GM18909 (cell line): ENCODE measurements at regions not wholly inside any gene's neighbourhood (a gene's known extent, or its start where the extent isn't known, plus 50 kb on each side); places are given as distances from the start of the nearest gene placed in this dataset.
"Not testable (repeated sequence)": the region's sequence is repeated elsewhere in the genome, so short reads cannot be mapped to it uniquely, and the experiment has no call there.

Experiments used
- ATAC-seq: cut with Tn5 transposase; IDR thresholded peaks from one replicate; pipeline ENCODE4 v1.9.1; 2021; ENCODE audit warnings: mild to moderate bottlenecking; ENCODE audit not compliant: unreplicated experiment, poor library complexity

DNA sequence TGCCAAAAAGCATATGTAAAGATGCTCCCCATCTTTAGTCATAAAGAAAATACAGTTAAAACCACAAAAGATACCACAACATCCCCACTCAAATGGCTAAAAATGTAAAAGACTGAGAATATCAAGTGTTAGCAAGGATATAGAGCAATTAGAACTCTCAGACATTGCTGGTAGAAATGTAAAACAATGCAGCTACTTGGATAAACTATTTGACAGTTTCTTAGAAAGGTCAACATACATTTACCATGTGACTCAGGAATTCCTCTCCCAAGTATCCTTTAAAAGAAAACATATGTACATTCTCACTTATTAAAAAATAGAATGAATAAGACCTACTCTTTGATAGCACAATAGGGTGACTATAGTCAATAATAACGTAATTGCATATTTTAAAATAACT is 173.7 kb downstream of the HNRNPD start:
- ATAC-seq, result no peak

DNA sequence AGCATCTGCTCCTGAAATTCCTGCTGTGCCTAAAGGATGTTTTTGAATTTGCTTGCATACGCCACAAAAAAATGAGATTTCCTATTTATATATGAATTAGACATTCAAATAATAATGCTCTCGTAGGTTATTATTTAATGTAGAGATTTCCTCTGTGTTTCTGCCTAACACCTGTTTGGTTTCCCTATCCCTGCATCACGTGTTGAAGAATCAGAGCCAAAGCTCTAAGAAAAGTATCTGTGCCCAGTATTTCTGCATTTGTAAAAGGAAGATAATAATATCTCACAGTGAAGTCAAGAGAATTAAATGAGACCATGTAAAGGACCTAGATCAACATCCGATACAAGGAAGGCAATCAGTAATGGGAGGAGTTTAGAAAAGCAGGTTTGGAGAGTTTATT is 179.5 kb downstream of the HNRNPD start:
- ATAC-seq, result no peak

DNA sequence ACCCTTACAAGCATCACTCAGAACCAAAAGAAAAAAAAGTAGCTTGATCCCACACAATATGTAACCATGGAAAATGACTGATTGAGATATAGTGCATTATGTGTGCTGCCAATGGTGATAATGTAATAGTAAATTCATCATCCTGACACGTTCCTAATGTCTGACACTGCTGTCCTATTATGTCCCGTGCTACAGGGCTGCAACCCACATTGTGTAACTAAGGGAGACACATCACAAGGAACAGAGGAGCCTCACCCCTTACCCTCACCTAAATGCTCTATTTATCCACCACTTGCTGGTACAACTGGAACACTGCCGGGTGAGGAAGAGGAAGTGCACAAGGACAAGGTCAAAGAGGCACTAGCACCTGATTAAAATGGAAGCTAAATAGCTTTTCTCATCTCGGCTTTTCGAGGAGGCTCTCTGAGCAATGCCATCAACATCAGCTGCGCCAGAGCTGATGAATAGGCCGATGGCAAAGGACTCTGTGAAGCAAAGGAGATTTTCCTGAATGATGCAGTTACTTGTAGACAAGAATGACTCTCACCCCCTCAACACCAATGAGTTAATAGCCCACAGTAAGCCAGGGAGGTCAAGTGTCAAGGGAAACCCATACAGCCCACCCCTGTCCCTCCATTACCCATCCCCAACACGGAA is 181.6 kb downstream of the HNRNPD start:
- ATAC-seq, result no peak

DNA sequence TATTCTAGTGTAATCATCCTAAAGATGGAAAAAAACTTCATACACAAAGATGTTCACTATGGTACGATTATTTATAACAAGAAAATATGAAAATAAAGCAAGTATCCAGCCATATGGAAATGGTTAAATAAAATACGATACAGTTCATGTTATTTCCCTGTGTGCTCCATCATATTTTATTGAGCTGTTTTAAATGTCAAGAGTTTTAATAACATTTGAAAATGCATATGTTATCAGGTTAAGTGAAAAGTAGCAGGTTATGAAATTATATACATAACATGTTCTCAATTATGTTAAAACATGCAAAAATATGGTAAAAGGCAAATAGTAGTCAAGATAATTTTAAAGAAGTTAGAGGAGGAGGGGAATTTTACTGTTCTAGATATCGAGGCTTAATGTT is 192.0 kb downstream of the HNRNPD start:
- no peak for ATAC-seq

DNA sequence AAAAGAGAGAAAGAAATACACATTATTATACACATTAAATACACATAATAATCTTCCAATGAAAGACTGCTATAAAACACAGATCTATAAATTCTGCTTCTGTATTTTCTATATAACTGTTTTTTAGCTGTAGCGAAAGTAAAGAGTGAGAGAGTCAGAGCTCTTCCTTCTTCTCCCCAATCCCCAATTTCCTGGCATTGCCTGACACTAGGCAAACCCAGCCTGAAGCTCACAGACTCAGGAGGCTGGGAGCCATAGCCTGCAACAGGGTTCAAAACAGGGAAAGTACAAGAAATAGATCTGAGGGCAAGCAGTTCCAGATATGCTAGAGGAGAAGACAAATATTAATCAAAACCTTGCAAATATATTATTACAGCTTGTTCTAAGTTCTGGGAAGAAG is 201.6 kb downstream of the HNRNPD start:
- no peak for ATAC-seq

DNA sequence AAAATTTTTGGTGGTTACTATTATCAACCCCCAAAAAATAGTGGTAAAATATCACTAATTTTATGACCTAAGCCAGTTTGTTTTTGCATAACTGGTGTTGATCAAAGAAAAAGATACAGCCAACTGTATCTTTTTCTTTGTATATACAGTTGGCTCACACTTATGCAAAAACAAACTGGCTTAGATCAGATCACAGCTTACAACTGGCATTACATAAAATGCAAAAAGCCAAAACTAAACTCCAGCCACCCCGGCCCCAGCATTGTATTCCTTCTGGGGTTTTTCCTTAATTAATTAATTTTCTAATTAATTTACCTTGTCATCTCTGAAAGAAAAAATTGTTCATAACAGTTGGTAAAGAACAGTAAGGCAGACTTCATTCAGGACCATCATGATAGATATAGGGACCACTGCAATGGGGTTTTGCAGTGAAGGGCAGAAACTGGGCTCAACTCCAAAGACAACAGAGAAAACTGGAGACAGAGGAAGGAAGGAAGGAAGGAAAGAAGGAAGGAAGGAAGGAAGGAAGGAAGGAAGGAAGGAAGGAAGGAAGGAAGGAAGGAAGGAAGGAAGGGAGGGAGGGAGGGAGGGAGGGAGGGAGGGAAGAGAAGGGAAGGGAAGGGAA is 202.1 kb downstream of the HNRNPD start:
- no peak for ATAC-seq

DNA sequence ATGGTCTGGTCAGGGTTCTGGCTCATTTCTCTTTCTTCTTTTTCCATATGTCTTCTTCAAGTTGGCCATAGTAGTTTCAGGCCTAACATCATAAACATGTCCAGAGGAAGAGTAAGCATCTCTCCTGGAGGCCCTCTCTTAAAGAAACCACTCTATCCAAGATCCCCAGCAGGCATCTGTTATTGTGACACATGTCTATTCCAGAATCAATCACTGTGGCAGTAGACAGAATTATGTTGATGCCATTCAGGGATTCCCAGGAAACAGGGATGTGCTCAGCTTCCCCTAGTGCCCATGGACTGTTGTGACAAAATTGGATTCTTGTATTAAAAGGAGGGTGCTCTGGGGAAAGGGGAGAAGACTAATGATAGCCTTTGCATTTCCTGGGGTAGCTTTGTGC is 224.0 kb downstream of the HNRNPD start:
- no peak for ATAC-seq

DNA sequence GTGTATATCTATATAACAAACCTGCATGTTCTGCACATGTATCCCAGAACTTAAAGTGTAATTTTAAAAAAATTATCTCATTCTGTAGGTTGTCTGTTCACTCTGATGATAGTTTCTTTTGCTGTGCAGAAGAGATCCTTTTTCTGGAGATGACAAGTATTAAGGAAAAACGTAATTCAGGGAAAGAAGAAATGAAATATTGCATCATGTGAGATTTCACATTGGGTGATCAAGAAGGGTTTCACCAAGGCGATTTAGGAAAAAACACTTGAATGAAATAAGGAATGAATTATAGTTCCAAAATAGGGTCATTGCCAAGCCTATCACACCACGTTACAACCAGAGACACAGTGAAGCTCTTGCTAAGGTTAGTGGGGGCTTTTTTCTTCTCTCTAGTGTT is 227.9 kb downstream of the HNRNPD start:
- ATAC-seq, result no peak

DNA sequence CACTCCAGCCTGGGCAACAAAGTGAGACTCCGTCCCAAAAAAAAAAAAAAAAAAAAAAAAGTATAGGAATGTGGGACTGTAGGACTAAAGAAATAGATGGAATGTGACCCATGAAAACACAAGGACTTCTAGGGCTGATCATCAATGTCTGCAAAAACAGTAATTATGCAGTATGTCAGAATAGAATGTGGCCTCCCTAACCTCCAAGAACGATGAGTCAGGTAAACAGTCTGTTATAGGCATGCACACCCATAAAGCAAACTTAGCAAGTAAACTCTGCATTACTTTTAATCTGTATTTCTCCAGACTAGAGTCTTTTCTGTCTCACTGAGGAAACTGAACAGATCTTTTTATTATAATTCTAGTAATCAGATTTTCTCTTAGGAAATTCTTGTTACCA is 233.4 kb downstream of the HNRNPD start:
- no peak for ATAC-seq

DNA sequence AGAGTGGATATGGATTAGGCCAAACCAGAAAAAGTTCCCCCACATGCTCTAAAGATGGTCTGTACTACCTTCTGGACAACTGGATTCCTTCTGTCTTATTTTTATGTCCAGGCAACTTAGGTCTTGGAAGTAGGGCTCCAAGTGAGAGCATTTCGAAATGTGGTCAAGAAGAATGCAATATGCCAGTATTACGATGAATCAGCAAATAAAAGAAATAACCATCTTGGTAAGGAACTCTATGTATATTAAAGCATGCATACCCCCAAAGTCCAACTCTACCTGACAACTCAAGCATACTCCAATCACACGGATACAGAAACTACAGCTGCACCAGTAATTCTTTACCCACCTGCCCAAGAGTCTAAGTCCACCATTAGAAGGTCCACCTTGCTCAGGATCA is 234.5 kb downstream of the HNRNPD start:
- no peak for ATAC-seq

DNA sequence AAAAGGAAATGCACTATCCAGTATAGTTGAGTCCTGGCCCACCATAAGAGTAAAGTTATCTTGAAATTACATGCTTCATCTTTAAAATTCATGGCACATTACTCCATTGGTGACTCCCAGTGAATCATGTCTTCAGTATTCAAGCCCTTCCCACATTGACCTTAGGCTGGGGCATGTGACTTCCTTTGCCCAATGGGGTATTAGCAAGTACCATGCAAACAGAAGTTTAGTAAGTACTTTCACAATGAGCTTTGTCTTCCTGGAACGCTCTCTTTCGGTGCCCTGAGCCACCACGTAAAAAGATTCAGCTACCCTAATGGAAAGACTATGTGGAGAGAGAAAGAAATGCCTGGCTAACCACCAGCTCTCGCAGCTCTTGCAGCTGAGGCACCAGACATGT is 235.4 kb downstream of the HNRNPD start:
- ATAC-seq, result no peak

DNA sequence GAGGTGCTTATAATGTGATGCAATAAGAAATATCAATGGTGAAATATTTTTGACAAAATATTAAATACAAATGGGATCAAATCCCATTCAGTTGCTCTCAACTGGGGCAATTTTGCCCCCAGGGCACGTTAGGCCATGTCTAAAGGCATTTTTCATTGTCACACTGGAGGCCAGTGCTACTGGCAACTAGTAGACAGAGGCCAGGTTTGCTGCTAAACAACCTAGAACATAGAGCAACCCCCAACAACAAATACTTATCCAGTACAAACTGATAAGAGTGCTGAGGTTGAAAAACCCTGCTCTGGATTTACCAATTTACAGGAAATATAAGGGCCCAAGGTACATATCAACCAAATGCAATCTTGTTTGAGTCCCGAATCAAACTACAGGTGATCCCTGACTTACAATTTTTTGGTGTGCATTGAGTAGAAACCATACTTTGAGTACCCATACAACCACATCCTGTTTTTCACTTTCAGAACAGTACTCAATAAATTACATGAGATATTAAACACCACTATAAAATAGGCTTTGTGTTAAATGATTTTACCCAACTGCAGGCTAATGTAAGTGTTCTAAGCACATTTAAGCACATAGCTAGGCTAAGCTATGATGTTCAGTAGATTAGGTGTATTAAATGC is 237.5 kb downstream of the HNRNPD start:
- ATAC-seq, result peak; percentile 67

DNA sequence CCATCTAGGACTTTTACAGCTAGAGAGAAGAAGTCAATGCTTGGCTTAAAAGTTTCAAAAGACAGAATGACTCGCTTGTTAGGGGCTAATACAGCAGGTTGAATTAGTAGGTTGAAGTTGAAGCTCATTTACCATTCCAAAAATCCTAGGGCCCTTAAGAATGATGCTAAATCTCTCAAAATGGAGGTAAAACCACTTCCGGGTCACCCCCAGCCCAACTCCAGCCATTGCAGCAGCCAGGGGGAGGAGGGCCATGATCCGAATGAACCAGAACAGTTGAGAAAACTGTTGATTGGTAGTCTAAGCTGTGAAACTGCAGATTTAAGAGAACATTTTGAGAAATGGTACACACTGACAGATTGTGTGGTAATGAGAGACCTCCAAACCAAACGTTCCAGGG is 245.4 kb downstream of the HNRNPD start:
- no peak for ATAC-seq

DNA sequence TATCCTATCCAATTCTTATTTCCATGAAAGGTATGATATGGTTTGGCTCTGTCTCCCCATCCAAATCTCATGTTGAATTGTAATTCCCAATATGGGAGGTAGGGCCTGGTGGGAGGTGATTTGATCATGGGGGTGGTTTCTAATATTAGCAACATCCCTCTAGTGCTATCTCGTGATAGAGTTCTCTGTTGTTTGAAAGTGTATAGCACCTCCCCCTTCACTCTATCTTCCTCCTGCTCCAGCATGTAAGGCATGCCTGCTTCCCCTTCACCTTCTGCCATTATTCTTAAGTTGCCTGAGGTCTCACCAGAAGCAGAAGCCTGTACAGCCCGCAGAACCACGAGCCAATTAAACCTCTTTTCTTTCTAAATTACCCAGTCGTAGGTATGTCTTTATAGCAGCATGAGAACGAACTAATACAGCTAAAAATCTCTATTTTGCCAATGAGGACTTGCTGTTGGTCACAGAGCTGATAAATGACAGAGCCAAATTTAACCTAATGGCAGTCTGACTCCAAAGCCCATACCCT is 247.2 kb downstream of the HNRNPD start:
- no peak for ATAC-seq

DNA sequence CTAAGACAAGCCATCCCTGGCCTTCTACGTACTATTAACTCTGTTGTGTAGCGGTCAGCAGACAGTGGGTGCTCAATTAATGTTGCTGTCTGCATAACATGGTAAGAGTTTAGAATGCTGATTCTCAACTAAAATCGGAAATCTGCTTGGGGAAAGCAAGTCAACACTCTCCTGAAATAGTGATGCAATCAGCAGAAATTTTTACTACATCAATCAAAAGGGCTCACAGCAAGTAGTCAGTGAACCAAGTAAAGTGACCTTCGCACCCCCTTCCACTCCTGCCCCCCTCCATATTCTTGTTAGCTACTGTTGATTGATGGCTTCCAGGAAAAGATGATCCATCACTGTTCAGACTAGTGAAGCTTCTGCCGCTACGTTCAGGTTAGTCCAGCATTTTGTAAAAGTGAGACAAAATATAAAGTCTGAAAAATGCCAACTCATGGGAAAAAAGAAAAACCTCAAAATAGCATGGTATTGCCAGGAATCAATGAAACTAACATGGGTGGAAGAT is 247.9 kb downstream of the HNRNPD start:
- ATAC-seq, result no peak

DNA sequence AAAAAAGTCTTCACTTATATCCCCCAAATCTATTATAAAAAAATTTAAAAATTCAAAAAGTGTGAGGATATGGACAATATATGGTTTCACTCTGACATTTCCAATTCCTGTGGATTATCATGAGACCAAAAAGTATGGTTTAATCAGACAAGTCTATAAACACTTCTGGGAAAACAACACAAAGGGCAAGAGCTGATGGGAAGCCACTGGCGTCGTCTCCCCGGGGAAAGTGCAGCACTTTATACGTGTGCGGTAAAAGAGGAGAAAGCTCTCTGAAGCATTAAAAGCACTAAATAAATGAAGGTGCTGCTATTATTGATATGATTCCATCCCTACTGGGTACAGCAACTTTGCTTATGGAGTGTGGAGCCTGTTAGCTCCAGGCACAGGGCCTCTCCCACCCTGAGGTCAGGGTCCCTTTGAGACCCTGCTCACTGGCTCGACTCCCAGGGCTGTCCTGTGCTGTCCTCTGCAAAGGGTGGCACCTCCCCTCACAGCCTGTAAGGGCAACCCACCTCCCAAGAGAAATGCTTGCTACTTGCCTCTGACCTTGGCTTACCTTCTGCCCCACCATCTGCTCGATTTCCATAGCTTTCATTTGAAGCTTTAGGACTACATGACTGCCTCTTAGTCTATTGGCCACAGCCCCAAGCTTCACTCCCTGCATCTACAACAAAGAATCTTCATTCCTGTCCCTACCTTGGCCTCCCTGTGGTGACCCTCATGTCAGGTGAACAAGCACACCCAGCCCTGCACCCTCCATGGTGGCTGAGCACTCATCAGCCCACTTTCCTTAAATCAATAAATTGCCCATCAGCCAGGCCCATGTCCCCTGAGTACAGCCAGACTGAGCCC is 248.6 kb downstream of the HNRNPD start:
- ATAC-seq, result no peak

DNA sequence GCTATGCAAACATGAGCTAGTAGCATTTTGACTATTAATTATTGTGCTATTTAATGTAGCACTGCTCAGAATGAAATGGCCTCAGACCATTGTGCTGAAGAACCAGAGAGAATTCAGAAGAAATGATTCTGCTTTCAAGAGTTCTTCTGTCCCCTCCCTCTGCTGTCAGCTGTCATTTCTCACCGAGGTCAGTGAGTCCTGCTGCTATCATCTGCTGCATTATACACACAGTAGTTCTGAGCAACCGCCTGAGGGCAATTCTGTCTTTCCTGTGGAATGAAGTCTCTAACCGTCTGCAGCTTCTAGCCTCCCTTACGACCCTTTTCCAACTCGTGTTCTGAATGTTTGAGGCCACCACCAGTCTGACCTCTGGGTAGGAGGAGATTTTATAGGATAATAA is 249.4 kb downstream of the HNRNPD start:
- ATAC-seq, result no peak

DNA sequence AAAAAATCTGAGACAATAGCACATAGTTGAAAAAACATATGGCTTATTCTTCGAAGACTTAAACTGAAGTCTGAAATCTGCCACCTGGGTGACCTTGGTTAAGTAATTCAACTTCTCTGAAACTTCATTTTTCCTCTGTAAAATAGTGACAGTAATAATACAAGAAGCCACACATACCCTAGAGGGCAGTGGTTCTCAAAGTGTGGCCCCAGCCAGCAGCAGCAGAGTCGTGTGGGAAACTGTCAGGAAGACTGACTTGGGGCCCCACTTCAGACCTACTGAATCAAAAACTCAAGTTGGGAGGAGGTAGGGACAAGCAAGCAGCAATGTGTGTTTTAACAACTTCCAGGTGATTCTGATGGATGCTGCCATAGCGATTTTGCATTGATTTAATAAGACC is 249.9 kb downstream of the HNRNPD start:
- no peak for ATAC-seq

DNA sequence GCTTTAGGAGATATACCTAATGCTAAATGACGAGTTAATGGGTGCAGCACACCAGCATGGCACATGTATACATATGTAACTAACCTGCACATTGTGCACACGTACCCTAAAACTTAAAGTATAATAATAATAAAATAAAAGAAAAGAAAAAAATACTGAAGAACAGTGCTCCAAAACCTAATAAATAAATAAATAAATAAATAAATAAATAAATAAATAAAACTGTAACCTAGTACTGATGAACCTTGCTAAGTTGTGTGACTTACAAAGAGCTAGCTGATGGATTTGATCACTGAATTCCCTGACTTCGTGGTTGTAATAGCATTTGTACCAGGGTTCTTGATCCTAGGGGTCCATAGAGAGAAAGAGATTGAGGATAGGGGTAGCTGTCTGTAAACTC is 258.6 kb downstream of the HNRNPD start:
- ATAC-seq, result not testable (repeated sequence)

DNA sequence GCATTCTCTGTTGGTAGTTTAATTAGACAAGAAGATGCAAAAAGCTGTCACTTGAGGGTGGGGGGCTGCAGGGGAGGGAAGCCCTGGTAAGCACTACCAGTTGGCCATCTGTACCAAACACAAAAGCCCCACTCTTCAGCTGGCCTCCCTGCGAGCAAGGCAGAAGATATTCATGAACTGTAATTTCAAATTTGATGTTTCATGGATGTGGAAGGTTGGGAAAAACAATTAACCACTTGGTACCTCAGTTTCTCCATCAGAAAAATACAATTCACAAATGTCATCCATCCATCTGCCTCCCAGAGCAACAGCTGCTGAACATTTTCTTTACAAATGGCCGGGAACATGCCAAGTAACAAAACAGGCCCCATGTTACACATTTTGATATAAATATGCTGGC is 265.3 kb downstream of the HNRNPD start:
- no peak for ATAC-seq

DNA sequence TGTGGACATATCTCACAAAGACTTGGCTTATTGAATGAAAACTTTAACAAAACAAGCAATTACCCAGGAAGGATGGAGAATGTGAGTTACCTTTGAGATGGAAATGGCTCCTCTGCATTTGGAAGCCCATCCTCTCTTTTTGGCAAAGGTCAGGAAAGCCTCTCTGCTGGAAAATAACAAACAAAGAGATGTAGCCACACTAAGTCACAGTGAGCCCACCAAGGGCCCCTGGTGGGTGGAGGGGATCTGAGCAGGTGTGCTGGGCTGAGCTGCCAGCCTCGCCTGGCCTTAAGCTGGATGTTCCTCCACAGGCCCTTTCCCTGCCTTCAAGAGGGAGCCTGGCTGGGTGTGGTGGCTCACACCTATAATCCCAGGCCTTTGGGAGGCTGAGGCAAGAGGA is 269.2 kb downstream of the HNRNPD start:
- no peak for ATAC-seq
